ENCODE measurements at regions not wholly inside any gene's neighbourhood (a gene's known extent, or its start where the extent isn't known, plus 50 kb on each side); places are given as distances from the start of the nearest gene placed in this dataset.

DNA sequence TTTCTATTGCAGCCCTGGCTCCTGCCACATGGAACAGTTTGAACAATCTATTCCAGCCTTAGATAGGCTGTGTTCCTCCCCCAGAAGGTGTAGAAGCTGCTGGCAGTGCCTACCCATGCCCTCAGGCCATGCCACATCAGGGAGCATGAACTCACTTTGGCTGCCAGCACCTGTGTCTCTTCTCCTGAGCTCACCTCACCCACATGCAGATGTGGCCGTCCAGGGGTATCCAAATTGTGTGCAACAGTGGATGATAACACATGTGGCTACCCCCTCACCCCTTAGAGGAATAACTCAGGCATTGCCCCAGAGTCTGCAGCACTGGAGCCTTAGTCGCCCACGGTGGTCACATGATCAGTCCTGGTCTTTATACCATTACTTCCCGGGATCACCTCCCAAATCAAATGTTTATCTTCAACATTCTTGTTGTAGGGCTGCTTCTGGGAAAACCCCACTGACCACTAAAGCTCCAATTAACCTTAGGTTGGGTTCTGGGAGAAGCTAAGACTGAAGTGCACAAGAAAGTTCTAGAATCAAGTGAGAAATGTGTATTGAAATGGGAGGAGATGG lies 110.4 kb downstream of the BANF2 start:
- TF ChIP-seq, protein P1, sequence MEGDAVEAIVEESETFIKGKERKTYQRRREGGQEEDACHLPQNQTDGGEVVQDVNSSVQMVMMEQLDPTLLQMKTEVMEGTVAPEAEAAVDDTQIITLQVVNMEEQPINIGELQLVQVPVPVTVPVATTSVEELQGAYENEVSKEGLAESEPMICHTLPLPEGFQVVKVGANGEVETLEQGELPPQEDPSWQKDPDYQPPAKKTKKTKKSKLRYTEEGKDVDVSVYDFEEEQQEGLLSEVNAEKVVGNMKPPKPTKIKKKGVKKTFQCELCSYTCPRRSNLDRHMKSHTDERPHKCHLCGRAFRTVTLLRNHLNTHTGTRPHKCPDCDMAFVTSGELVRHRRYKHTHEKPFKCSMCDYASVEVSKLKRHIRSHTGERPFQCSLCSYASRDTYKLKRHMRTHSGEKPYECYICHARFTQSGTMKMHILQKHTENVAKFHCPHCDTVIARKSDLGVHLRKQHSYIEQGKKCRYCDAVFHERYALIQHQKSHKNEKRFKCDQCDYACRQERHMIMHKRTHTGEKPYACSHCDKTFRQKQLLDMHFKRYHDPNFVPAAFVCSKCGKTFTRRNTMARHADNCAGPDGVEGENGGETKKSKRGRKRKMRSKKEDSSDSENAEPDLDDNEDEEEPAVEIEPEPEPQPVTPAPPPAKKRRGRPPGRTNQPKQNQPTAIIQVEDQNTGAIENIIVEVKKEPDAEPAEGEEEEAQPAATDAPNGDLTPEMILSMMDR (IDR thresholded peaks at IDR 0.05), result no peak
- no peak for TF ChIP-seq POLR2A (IDR thresholded peaks at IDR 0.05)

Measured in testis (tissue), 2 donors.